ENCODE measurements at regions not wholly inside any gene's neighbourhood (a gene's known extent, or its start where the extent isn't known, plus 50 kb on each side); places are given as distances from the start of the nearest gene placed in this dataset.

- no peak for DNase-seq
These were observed 90.0 kb downstream of the FGF18 start for GRCh38 chr5:171509467-171509866.

- DNase-seq, result no peak
These were observed 93.0 kb downstream of the FGF18 start for GRCh38 chr5:171512397-171512796.

- DNase-seq, result no peak
These were observed 94.1 kb downstream of the FGF18 start for GRCh38 chr5:171513591-171513990.

- no peak for DNase-seq
These were observed 99.5 kb downstream of the FGF18 start for GRCh38 chr5:171518916-171519315.

- no peak for DNase-seq
These were observed 101.1 kb downstream of the FGF18 start for GRCh38 chr5:171520300-171521174.

- no peak for DNase-seq
These were observed 101.8 kb downstream of the FGF18 start for GRCh38 chr5:171521219-171521633.

- no peak for DNase-seq
These were observed 102.2 kb downstream of the FGF18 start for GRCh38 chr5:171521679-171522078.

- no peak for DNase-seq
These were observed 104.3 kb downstream of the FGF18 start for GRCh38 chr5:171523781-171524180.

GRCh38 chr5:171524466-171524865 is 105.0 kb downstream of the FGF18 start:
- no peak for DNase-seq

- DNase-seq, result no peak
These were observed 105.6 kb downstream of the FGF18 start for GRCh38 chr5:171525085-171525484.

- DNase-seq, result no peak
These were observed 108.6 kb downstream of the FGF18 start for GRCh38 chr5:171528036-171528435.

GRCh38 chr5:171528865-171529614 is 109.6 kb downstream of the FGF18 start:
- no peak for DNase-seq

GRCh38 chr5:171531638-171532037 is 112.2 kb downstream of the FGF18 start:
- DNase-seq, result no peak

GRCh38 chr5:171533153-171533552 is 113.7 kb downstream of the FGF18 start:
- DNase-seq, result no peak

- no peak for DNase-seq
These were observed 114.8 kb downstream of the FGF18 start for GRCh38 chr5:171534043-171534895.

- DNase-seq, result no peak
These were observed 115.7 kb downstream of the FGF18 start for GRCh38 chr5:171535162-171535561.

- no peak for DNase-seq
These were observed 117.8 kb downstream of the FGF18 start for GRCh38 chr5:171537070-171537849.

- no peak for DNase-seq
These were observed 118.6 kb downstream of the FGF18 start for GRCh38 chr5:171537923-171538537.

- no peak for DNase-seq
These were observed 119.2 kb downstream of the FGF18 start for GRCh38 chr5:171538681-171539080.

GRCh38 chr5:171540865-171541264 is 121.4 kb downstream of the FGF18 start:
- DNase-seq, result no peak

GRCh38 chr5:171541341-171541776 is 121.9 kb downstream of the FGF18 start:
- DNase-seq, result no peak

Data from CD4-positive, alpha-beta T cell treated with Interleukin-12 subunit alpha and Interleukin-12 subunit beta, for 1 hour (primary cell).